NCI-H1436 treated with DMSO at 0.1 percent for 48 hours (cell line): ENCODE measurements at regions not wholly inside any gene's neighbourhood (a gene's known extent, or its start where the extent isn't known, plus 50 kb on each side); places are given as distances from the start of the nearest gene placed in this dataset.
"Not testable (repeated sequence)": the region's sequence is repeated elsewhere in the genome, so short reads cannot be mapped to it uniquely, and the experiment has no call there.

Experiments
- DNase-seq: peaks from one replicate; lab custom pipeline; 2025; lab: John Stamatoyannopoulos, UW

GRCh38 chr14:71602524-71602923 is 329.7 kb upstream of the RGS6 start:
- no peak for DNase-seq

- DNase-seq, result no peak
Measured at GRCh38 chr14:71604231-71604630, 328.0 kb upstream of the RGS6 start.

GRCh38 chr14:71606064-71606463 is 326.2 kb upstream of the RGS6 start:
- no peak for DNase-seq

GRCh38 chr14:71606575-71606974 is 325.7 kb upstream of the RGS6 start:
- DNase-seq, result no peak

- DNase-seq, result no peak
Measured at GRCh38 chr14:71607056-71607455, 325.2 kb upstream of the RGS6 start.

GRCh38 chr14:71610149-71610548 is 322.1 kb upstream of the RGS6 start:
- no peak for DNase-seq

- no peak for DNase-seq
Measured at GRCh38 chr14:71610797-71611196, 321.4 kb upstream of the RGS6 start.

- no peak for DNase-seq
Measured at GRCh38 chr14:71613168-71613567, 319.1 kb upstream of the RGS6 start.

GRCh38 chr14:71616013-71616412 is 316.2 kb upstream of the RGS6 start:
- no peak for DNase-seq

GRCh38 chr14:71618047-71618446 is 314.2 kb upstream of the RGS6 start:
- no peak for DNase-seq

- no peak for DNase-seq
Measured at GRCh38 chr14:71618716-71619115, 313.5 kb upstream of the RGS6 start.

- DNase-seq, result no peak
Measured at GRCh38 chr14:71619472-71619871, 312.8 kb upstream of the RGS6 start.

- no peak for DNase-seq
Measured at GRCh38 chr14:71620401-71620800, 311.8 kb upstream of the RGS6 start.

GRCh38 chr14:71621276-71621675 is 311.0 kb upstream of the RGS6 start:
- no peak for DNase-seq

GRCh38 chr14:71621980-71622605 is 310.1 kb upstream of the RGS6 start:
- no peak for DNase-seq

GRCh38 chr14:71623939-71624338 is 308.3 kb upstream of the RGS6 start:
- DNase-seq, result no peak

GRCh38 chr14:71625175-71625574 is 307.1 kb upstream of the RGS6 start:
- no peak for DNase-seq

- no peak for DNase-seq
Measured at GRCh38 chr14:71625891-71626701, 306.1 kb upstream of the RGS6 start.

GRCh38 chr14:71628433-71628832 is 303.8 kb upstream of the RGS6 start:
- no peak for DNase-seq

- DNase-seq, result no peak
Measured at GRCh38 chr14:71629250-71629649, 303.0 kb upstream of the RGS6 start.

GRCh38 chr14:71629765-71630492 is 302.3 kb upstream of the RGS6 start:
- no peak for DNase-seq

- DNase-seq, result not testable (repeated sequence)
Measured at GRCh38 chr14:71631030-71631429, 301.2 kb upstream of the RGS6 start.

GRCh38 chr14:71632440-71632946 is 299.7 kb upstream of the RGS6 start:
- DNase-seq, result no peak
